Uterus (tissue), 3 donors: ENCODE measurements at regions not wholly inside any gene's neighbourhood (a gene's known extent, or its start where the extent isn't known, plus 50 kb on each side); places are given as distances from the start of the nearest gene placed in this dataset.
"Not testable (repeated sequence)": the region's sequence is repeated elsewhere in the genome, so short reads cannot be mapped to it uniquely, and the experiment has no call there.

Experiments
- DNase-seq, 2 donors: peaks; one replicate each; pipeline ENCODE4 v3.0.0-alpha.2; 2019 to 2020
- H3K27ac ChIP-seq, 2 donors: fragments of 200-600 bp; sonication (generic); 1 replicate in 1 of 2; 2 replicates in 1 of 2; pipeline ENCODE4 v1.5.1; 2016 to 2018
- H3K27me3 ChIP-seq, 2 donors: fragments of 200-600 bp; sonication (generic); one replicate each; pipeline ENCODE4 v1.5.1; 2018 to 2019; ENCODE audit warnings: control low read depth in 1 of 2
- H3K36me3 ChIP-seq, 2 donors: fragments of 200-600 bp; sonication (generic); one replicate each; pipeline ENCODE4 v1.5.1; 2019; ENCODE audit warnings: control low read depth in 1 of 2
- H3K4me1 ChIP-seq, 2 donors: fragments of 200-600 bp; sonication (generic); one replicate each; pipeline ENCODE4 v1.5.1; 2018 to 2019; ENCODE audit warnings: control low read depth in 1 of 2
- H3K4me3 ChIP-seq, 2 donors: fragments of 200-600 bp; sonication (generic); 1 replicate in 1 of 2; 2 replicates in 1 of 2; pipeline ENCODE4 v1.5.1; 2018 to 2019; ENCODE audit warnings: mild to moderate bottlenecking in 1 of 2
- H3K9me3 ChIP-seq, 2 donors: fragments of 200-600 bp; sonication (generic); one replicate each; pipeline ENCODE4 v1.5.1; 2019; ENCODE audit warnings: control low read depth in 1 of 2
- POLR2A ChIP-seq, 2 donors: fragments of 450-650 bp; IDR thresholded peaks; one replicate each; pipeline ENCODE4 v1.6.1; 2016; ENCODE audit warnings: antibody characterized with exemption in 2 of 2, mild to moderate bottlenecking in 1 of 2, moderate library complexity in 1 of 2
- intact Hi-C: fragments of 100-400 bp; cut with DNase I; formaldehyde crosslinking; loops from one replicate; pipeline ENCODE4 v1.15.1; 2023; ENCODE audit warnings: low total_unique reads
- TF ChIP-seq, protein P1 (sequence below), 4 experiments: fragments of 200-600 bp in 2 of 4; fragments of 450-650 bp in 2 of 4; sonication (generic) in 2 of 4; IDR thresholded peaks; one replicate each; pipeline ENCODE4 v1.5.1; 2016 to 2019; ENCODE audit warnings: antibody characterized with exemption in 4 of 4, mild to moderate bottlenecking in 2 of 4, moderate library complexity in 1 of 4
- donor health status: DM: yes; HTN: yes; CAD: no.

GRCh38 chr6:141946502-141946901 lies 186.2 kb upstream of the GJE1 start:
- TF ChIP-seq, protein P1, sequence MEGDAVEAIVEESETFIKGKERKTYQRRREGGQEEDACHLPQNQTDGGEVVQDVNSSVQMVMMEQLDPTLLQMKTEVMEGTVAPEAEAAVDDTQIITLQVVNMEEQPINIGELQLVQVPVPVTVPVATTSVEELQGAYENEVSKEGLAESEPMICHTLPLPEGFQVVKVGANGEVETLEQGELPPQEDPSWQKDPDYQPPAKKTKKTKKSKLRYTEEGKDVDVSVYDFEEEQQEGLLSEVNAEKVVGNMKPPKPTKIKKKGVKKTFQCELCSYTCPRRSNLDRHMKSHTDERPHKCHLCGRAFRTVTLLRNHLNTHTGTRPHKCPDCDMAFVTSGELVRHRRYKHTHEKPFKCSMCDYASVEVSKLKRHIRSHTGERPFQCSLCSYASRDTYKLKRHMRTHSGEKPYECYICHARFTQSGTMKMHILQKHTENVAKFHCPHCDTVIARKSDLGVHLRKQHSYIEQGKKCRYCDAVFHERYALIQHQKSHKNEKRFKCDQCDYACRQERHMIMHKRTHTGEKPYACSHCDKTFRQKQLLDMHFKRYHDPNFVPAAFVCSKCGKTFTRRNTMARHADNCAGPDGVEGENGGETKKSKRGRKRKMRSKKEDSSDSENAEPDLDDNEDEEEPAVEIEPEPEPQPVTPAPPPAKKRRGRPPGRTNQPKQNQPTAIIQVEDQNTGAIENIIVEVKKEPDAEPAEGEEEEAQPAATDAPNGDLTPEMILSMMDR (IDR thresholded peaks at IDR 0.05), result no peak
- TF ChIP-seq POLR2A (IDR thresholded peaks at IDR 0.05), result no peak
- H3K27me3 ChIP-seq, result no peaks in the 10 kb centered on the region
- DNase-seq, result no peak
- H3K4me1 ChIP-seq, result no peaks in the 10 kb centered on the region
- no peak overlapping the region for H3K27ac ChIP-seq
- intact Hi-C loops, result no loop called here
- no peaks in the 10 kb centered on the region for H3K9me3 ChIP-seq
- H3K36me3 ChIP-seq, result no peaks in the 10 kb centered on the region
- H3K4me3 ChIP-seq, result no peak overlapping the region

DNA sequence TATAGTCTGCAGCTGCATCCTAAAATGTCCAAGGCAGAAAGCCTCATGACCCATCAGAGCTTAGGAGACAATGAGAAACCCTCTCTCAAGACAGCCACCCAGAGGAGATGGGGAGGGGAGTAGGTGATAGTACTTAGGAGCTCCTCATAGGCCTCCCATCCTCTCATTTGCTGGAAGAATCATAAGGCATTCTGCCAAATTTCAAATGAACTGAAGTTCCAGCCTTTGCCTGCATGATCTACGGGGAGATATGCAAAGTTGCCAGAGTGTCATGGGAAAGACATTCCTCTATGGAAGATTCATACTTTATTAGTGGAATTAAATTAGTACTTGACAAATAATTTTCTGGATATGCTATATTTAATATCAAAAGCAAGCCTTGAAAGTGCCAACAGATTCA lies 194.1 kb upstream of the GJE1 start:
- no peaks in the 10 kb centered on the region for H3K9me3 ChIP-seq
- no peaks in the 10 kb centered on the region for H3K4me1 ChIP-seq
- TF ChIP-seq POLR2A (IDR thresholded peaks at IDR 0.05), result no peak
- TF ChIP-seq, protein P1 (IDR thresholded peaks at IDR 0.05), result no peak
- intact Hi-C loops, result no loop called here
- no peaks in the 10 kb centered on the region for H3K36me3 ChIP-seq
- DNase-seq, result no peak
- no peak overlapping the region for H3K4me3 ChIP-seq
- no peaks in the 10 kb centered on the region for H3K27me3 ChIP-seq
- H3K27ac ChIP-seq, result no peak overlapping the region

- no peak for TF ChIP-seq POLR2A (IDR thresholded peaks at IDR 0.05)
- TF ChIP-seq, protein P1 (IDR thresholded peaks at IDR 0.05), result no peak
- Histone ChIP-seq H3K9me3 (no peaks in the 10 kb centered on the region), H3K4me3 (no peak overlapping the region), H3K27me3 (no peaks in the 10 kb centered on the region), H3K36me3 (no peaks in the 10 kb centered on the region), H3K4me1 (no peaks in the 10 kb centered on the region), H3K27ac (no peak overlapping the region)
- intact Hi-C loops, result no loop called here
- DNase-seq, result no peak
Observed at GRCh38 chr6:141932685-141933084, 200.0 kb upstream of the GJE1 start.

DNA sequence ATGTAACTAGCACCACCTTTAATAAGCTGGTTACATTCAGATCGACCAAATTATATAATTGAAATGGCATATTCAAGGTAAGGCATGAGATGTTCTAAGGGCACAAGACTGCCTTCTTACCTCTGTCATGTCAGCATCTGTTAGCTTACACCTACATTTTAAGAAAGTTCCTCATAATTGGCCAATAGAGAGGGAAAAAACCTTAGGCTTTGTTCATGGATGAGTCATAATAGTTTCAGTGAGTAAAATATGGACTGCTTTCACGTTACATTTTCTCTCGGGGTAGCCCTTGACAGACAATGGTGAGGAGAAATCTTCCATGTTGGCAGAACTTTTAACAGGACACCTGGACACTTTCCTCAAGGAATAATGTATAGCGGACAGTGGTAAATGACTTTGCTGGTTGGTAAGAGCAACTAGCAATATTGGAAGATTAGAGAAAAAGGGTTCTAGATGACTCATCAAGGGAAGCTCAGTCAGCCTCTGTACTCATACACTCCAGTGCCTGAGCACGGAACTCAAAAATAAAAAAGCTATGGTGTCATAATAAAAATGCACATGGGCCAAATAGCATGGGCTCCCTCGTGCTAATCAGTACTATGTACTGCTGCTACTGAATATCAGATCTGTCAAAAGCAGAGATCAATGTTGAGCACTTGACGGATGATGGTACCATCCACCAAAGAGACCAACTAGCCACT lies 206.4 kb upstream of the GJE1 start:
- H3K4me3 ChIP-seq, H3K36me3 ChIP-seq, DNase-seq, intact Hi-C loops, H3K27me3 ChIP-seq, H3K27ac ChIP-seq, H3K4me1 ChIP-seq, H3K9me3 ChIP-seq: not testable (repeated sequence)

- Histone ChIP-seq H3K27ac (no peak overlapping the region), H3K4me3 (no peak overlapping the region)
Observed at GRCh38 chr6:141925001-141925400, 207.7 kb upstream of the GJE1 start.

More at GRCh38 chr6:141925001-141925400, 207.7 kb upstream of the GJE1 start:
- Histone ChIP-seq H3K4me1 (no peaks in the 10 kb centered on the region), H3K9me3 (no peaks in the 10 kb centered on the region), H3K27me3 (no peaks in the 10 kb centered on the region), H3K36me3 (no peaks in the 10 kb centered on the region)
- intact Hi-C loops, result no loop called here
- TF ChIP-seq, protein P1 (IDR thresholded peaks at IDR 0.05), result no peak
- no peak for TF ChIP-seq POLR2A (IDR thresholded peaks at IDR 0.05)
- DNase-seq, result no peak
